ENCODE measurements at regions not wholly inside any gene's neighbourhood (a gene's known extent, or its start where the extent isn't known, plus 50 kb on each side); places are given as distances from the start of the nearest gene placed in this dataset.
A peak's percentile ranks its signal among the peaks of the same experiment; 100 is the strongest.

GRCh38 chrX:98459669-98460068 is 1576.0 kb downstream of the RPA4 start:
- no peak for FAIRE-seq
- Histone ChIP-seq H3K36me3 (ENCODE audit: control insufficient read depth, insufficient read depth, low read length) (no peaks in the 10 kb centered on the region), H3K4me3 (ENCODE audit: low read depth, low read length) (no peak overlapping the region), H3K27me3 (ENCODE audit: control insufficient read depth, insufficient read depth, low read length) (no peaks in the 10 kb centered on the region)
- TF ChIP-seq CTCF (IDR thresholded peaks at IDR 0.05; ENCODE audit: insufficient read depth, low read length, severe bottlenecking) = no peak
- DNase-seq (ENCODE audit: low read depth) = no peak

GRCh38 chrX:98480606-98481005 is 1596.9 kb downstream of the RPA4 start:
- H3K27me3 ChIP-seq (ENCODE audit: control insufficient read depth, insufficient read depth, low read length) = no peaks in the 10 kb centered on the region

GRCh38 chrX:98481636-98482035 is 1597.9 kb downstream of the RPA4 start:
- DNase-seq (ENCODE audit: low read depth) (no peak), FAIRE-seq (no peak)
- TF ChIP-seq CTCF (IDR thresholded peaks at IDR 0.05; ENCODE audit: insufficient read depth, low read length, severe bottlenecking) = no peak
- Histone ChIP-seq H3K27me3 (ENCODE audit: control insufficient read depth, insufficient read depth, low read length) (no peaks in the 10 kb centered on the region), H3K36me3 (ENCODE audit: control insufficient read depth, insufficient read depth, low read length) (no peaks in the 10 kb centered on the region), H3K4me3 (ENCODE audit: low read depth, low read length) (no peak overlapping the region)

More at GRCh38 chrX:98480606-98481005, 1596.9 kb downstream of the RPA4 start:
- H3K4me3 ChIP-seq (ENCODE audit: low read depth, low read length) = no peak overlapping the region
- H3K36me3 ChIP-seq (ENCODE audit: control insufficient read depth, insufficient read depth, low read length) = no peaks in the 10 kb centered on the region
- no peak for TF ChIP-seq CTCF (IDR thresholded peaks at IDR 0.05; ENCODE audit: insufficient read depth, low read length, severe bottlenecking)
- FAIRE-seq (no peak), DNase-seq (ENCODE audit: low read depth) (peak; percentile 37)

- DNase-seq (ENCODE audit: low read depth) = no peak
- H3K36me3 ChIP-seq (ENCODE audit: control insufficient read depth, insufficient read depth, low read length) = no peaks in the 10 kb centered on the region
- H3K4me3 ChIP-seq (ENCODE audit: low read depth, low read length) = no peak overlapping the region
- no peak for FAIRE-seq
- no peak for TF ChIP-seq CTCF (IDR thresholded peaks at IDR 0.05; ENCODE audit: insufficient read depth, low read length, severe bottlenecking)
- no peaks in the 10 kb centered on the region for H3K27me3 ChIP-seq (ENCODE audit: control insufficient read depth, insufficient read depth, low read length)
These were observed 1607.0 kb downstream of the RPA4 start for GRCh38 chrX:98490670-98491069.

- Histone ChIP-seq H3K27me3 (ENCODE audit: control insufficient read depth, insufficient read depth, low read length) (no peaks in the 10 kb centered on the region), H3K36me3 (ENCODE audit: control insufficient read depth, insufficient read depth, low read length) (no peaks in the 10 kb centered on the region), H3K4me3 (ENCODE audit: low read depth, low read length) (no peak overlapping the region)
- FAIRE-seq = no peak
- TF ChIP-seq CTCF (IDR thresholded peaks at IDR 0.05; ENCODE audit: insufficient read depth, low read length, severe bottlenecking) = no peak
- DNase-seq (ENCODE audit: low read depth) = peak; percentile 5
These were observed 1617.7 kb downstream of the RPA4 start for GRCh38 chrX:98501426-98501825.

- no peak for DNase-seq (ENCODE audit: low read depth)
- no peak for FAIRE-seq
These were observed 1623.2 kb downstream of the RPA4 start for GRCh38 chrX:98506907-98507306.

More at GRCh38 chrX:98506907-98507306, 1623.2 kb downstream of the RPA4 start:
- no peak overlapping the region for H3K4me3 ChIP-seq (ENCODE audit: low read depth, low read length)
- H3K27me3 ChIP-seq (ENCODE audit: control insufficient read depth, insufficient read depth, low read length) = no peaks in the 10 kb centered on the region
- H3K36me3 ChIP-seq (ENCODE audit: control insufficient read depth, insufficient read depth, low read length) = no peaks in the 10 kb centered on the region
- no peak for TF ChIP-seq CTCF (IDR thresholded peaks at IDR 0.05; ENCODE audit: insufficient read depth, low read length, severe bottlenecking)
